ENCODE measurements at regions not wholly inside any gene's neighbourhood (a gene's known extent, or its start where the extent isn't known, plus 50 kb on each side); places are given as distances from the start of the nearest gene placed in this dataset.

- H3K27me3 ChIP-seq (replicated peaks in 1 of 7) = no peaks in the 10 kb centered on the region
- H3K9me3 ChIP-seq = peaks cover 0 to 6% (median 0%) of the 10 kb centered on the region in 8 donors
- intact Hi-C loops (cut with DNase I; ENCODE audit: low total_unique reads) = no loop called here
- no peak for DNase-seq
- peaks cover 0 to 9% (median 0%) of the 10 kb centered on the region in 6 donors for H3K4me1 ChIP-seq
- no peaks in the 10 kb centered on the region for H3K36me3 ChIP-seq
- TF ChIP-seq POLR2A (IDR thresholded peaks at IDR 0.05) (no peak), CTCF (IDR thresholded peaks at IDR 0.05 in 8 of 11, conservative IDR thresholded peaks at IDR 0.05 in 3 of 11) (no peak), POLR2AphosphoS5 (IDR thresholded peaks at IDR 0.05) (no peak)
- H3K4me3 ChIP-seq = no peak overlapping the region
- WGBS, 5 donors = 59 to 70% (median 62%) methylated on average over 3 of the region's 3 CpGs
- H3K27ac ChIP-seq = no peak overlapping the region
Observed at GRCh38 chr17:13822700-13823099, 221.0 kb upstream of the HS3ST3A1 start.

- Histone ChIP-seq H3K4me1 (peaks cover 0 to 9% (median 0%) of the 10 kb centered on the region in 6 donors), H3K36me3 (no peaks in the 10 kb centered on the region), H3K4me3 (no peak overlapping the region), H3K9me3 (peaks cover 0 to 7% (median 0%) of the 10 kb centered on the region in 8 donors), H3K27ac (no peak overlapping the region), H3K27me3 (replicated peaks in 1 of 7) (no peaks in the 10 kb centered on the region)
- intact Hi-C loops (cut with DNase I; ENCODE audit: low total_unique reads) = no loop called here
- TF ChIP-seq POLR2AphosphoS5 (IDR thresholded peaks at IDR 0.05) (no peak), CTCF (IDR thresholded peaks at IDR 0.05 in 8 of 11, conservative IDR thresholded peaks at IDR 0.05 in 3 of 11) (no peak), POLR2A (IDR thresholded peaks at IDR 0.05) (no peak)
- WGBS, 5 donors = 45 to 62% (median 56%) methylated on average over 1 of the region's 1 CpG
- no peak for DNase-seq
Observed at GRCh38 chr17:13825526-13826040, 223.9 kb upstream of the HS3ST3A1 start.

GRCh38 chr17:13827118-13827517 lies 225.4 kb upstream of the HS3ST3A1 start:
- intact Hi-C loops (cut with DNase I; ENCODE audit: low total_unique reads) = no loop called here
- TF ChIP-seq CTCF (IDR thresholded peaks at IDR 0.05 in 8 of 11, conservative IDR thresholded peaks at IDR 0.05 in 3 of 11) (no peak), POLR2AphosphoS5 (IDR thresholded peaks at IDR 0.05) (no peak), POLR2A (IDR thresholded peaks at IDR 0.05) (no peak)
- Histone ChIP-seq H3K27ac (no peak overlapping the region), H3K27me3 (replicated peaks in 1 of 7) (no peaks in the 10 kb centered on the region), H3K4me1 (peaks cover 0 to 9% (median 0%) of the 10 kb centered on the region in 6 donors), H3K36me3 (no peaks in the 10 kb centered on the region), H3K4me3 (no peak overlapping the region), H3K9me3 (peaks cover 0 to 7% (median 0%) of the 10 kb centered on the region in 8 donors)
- WGBS, 5 donors = 76 to 86% (median 81%) methylated on average over 3 of the region's 3 CpGs
- no peak for DNase-seq

GRCh38 chr17:13833921-13834320 lies 232.2 kb upstream of the HS3ST3A1 start:
- Histone ChIP-seq H3K27ac (no peak overlapping the region), H3K36me3 (no peaks in the 10 kb centered on the region), H3K9me3 (no peaks in the 10 kb centered on the region), H3K27me3 (replicated peaks in 1 of 7) (no peaks in the 10 kb centered on the region), H3K4me3 (no peak overlapping the region), H3K4me1 (no peaks in the 10 kb centered on the region)
- WGBS, 5 donors = 74 to 91% (median 91%) methylated on average over 2 of the region's 2 CpGs
- DNase-seq = no peak
- intact Hi-C loops (cut with DNase I; ENCODE audit: low total_unique reads) = no loop called here
- TF ChIP-seq POLR2A (IDR thresholded peaks at IDR 0.05) = no peak
- no peak for TF ChIP-seq CTCF (IDR thresholded peaks at IDR 0.05 in 8 of 11, conservative IDR thresholded peaks at IDR 0.05 in 3 of 11)
- TF ChIP-seq POLR2AphosphoS5 (IDR thresholded peaks at IDR 0.05) = no peak
